ENCODE measurements at regions not wholly inside any gene's neighbourhood (a gene's known extent, or its start where the extent isn't known, plus 50 kb on each side); places are given as distances from the start of the nearest gene placed in this dataset.

DNA sequence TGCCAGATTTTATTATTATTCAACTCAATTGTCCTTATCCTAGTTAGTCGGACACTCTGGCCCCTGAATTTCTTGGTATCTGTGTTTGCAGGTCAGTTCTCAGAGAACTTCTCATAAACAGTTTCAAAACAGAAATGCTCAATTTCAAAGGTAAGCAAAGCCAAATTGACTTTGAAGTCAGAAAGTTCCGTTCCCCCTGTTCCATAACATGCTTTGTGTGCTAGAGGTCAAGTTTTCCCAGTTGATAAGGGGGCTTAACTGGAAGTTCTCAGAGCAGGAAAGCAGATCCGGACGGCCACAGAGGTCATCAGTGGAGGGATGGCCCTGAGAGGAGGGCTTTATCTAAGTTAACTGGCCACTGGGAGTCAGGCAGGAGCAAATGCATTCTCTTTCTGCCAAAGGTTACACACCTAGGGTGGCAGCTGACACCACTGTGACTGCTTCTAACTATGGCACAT is 417.2 kb downstream of the COG6 start:
- no peak for TF ChIP-seq CTCF (IDR thresholded peaks at IDR 0.05; ENCODE audit: insufficient read depth, low read depth, low read length, missing control alignments)
- no peak overlapping the region for H3K4me3 ChIP-seq (ENCODE audit: low read depth, low read length)
- no peak for DNase-seq (ENCODE audit: low read depth)

GRCh38 chr13:40074338-40074737 is 418.9 kb downstream of the COG6 start:
- no peak for TF ChIP-seq CTCF (IDR thresholded peaks at IDR 0.05; ENCODE audit: insufficient read depth, low read depth, low read length, missing control alignments)
- no peak overlapping the region for H3K4me3 ChIP-seq (ENCODE audit: low read depth, low read length)
- no peak for DNase-seq (ENCODE audit: low read depth)

GRCh38 chr13:40075281-40075680 is 419.8 kb downstream of the COG6 start:
- DNase-seq (ENCODE audit: low read depth), result no peak
- H3K4me3 ChIP-seq (ENCODE audit: low read depth, low read length), result no peak overlapping the region
- TF ChIP-seq CTCF (IDR thresholded peaks at IDR 0.05; ENCODE audit: insufficient read depth, low read depth, low read length, missing control alignments), result no peak

- no peak for TF ChIP-seq CTCF (IDR thresholded peaks at IDR 0.05; ENCODE audit: insufficient read depth, low read depth, low read length, missing control alignments)
- H3K4me3 ChIP-seq (ENCODE audit: low read depth, low read length), result no peak overlapping the region
- DNase-seq (ENCODE audit: low read depth), result no peak
Measured at GRCh38 chr13:40076765-40077362, 421.4 kb downstream of the COG6 start.

GRCh38 chr13:40077396-40078027 is 422.1 kb downstream of the COG6 start:
- H3K4me3 ChIP-seq (ENCODE audit: low read depth, low read length), result no peak overlapping the region
- no peak for TF ChIP-seq CTCF (IDR thresholded peaks at IDR 0.05; ENCODE audit: insufficient read depth, low read depth, low read length, missing control alignments)
- no peak for DNase-seq (ENCODE audit: low read depth)

DNA sequence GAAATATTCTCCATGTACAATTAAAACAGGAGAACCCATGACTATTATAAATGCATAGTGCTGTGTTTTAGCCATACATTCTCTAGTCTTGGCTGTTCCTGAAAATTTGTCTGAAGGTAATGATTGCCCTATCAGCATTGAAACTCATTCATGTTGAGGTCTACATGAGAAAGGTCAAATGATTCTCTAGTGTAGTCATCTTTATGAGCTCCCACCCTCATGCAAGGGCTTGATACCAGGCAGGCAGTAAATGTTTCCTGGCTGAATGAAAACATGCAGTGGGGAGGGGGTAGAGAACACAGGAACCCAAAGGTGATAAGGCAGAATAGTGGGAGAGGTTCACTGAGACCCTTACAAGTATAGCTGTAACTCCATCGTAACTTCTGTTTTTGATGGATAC is 424.3 kb downstream of the COG6 start:
- TF ChIP-seq CTCF (IDR thresholded peaks at IDR 0.05; ENCODE audit: insufficient read depth, low read depth, low read length, missing control alignments), result no peak
- no peak overlapping the region for H3K4me3 ChIP-seq (ENCODE audit: low read depth, low read length)
- DNase-seq (ENCODE audit: low read depth), result no peak

DNA sequence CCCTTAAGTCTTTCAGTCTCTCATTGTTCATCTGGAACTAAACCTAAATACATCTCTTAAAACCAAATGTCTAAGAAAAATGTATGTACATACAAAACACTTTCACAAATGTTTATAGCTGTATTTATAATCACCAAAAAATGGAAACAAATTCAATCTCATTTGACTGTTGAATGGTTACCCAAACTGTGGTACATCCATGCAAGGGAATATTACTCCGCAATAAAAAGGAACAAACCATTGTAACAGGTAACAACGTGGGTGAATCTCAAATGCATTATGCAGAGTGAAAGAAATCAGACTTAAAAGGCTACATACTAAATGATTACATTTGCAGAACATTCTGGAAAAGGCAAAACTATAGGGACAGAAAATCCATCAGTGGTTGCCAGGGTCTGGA is 425.2 kb downstream of the COG6 start:
- no peak for TF ChIP-seq CTCF (IDR thresholded peaks at IDR 0.05; ENCODE audit: insufficient read depth, low read depth, low read length, missing control alignments)
- H3K4me3 ChIP-seq (ENCODE audit: low read depth, low read length), result no peak overlapping the region
- DNase-seq (ENCODE audit: low read depth), result no peak
